ENCODE measurements at regions not wholly inside any gene's neighbourhood (a gene's known extent, or its start where the extent isn't known, plus 50 kb on each side); places are given as distances from the start of the nearest gene placed in this dataset.

GRCh38 chr2:185463481-185463880, 275.1 kb upstream of the FSIP2 start:
- no peak for TF ChIP-seq CTCF (IDR thresholded peaks at IDR 0.05)
- no peak for TF ChIP-seq EZH2 (IDR thresholded peaks at IDR 0.05)
- TF ChIP-seq EZH2phosphoT487 (IDR thresholded peaks at IDR 0.05) = no peak
